T47D (cell line): ENCODE measurements at regions not wholly inside any gene's neighbourhood (a gene's known extent, or its start where the extent isn't known, plus 50 kb on each side); places are given as distances from the start of the nearest gene placed in this dataset.
A peak's percentile ranks its signal among the peaks of the same experiment; 100 is the strongest.
"Not testable (repeated sequence)": the region's sequence is repeated elsewhere in the genome, so short reads cannot be mapped to it uniquely, and the experiment has no call there.

ENCODE experiments used
- DNase-seq, 2 experiments: peaks; one replicate each; pipeline versions ENCODE4 v3.0.0 to v3.0.0-alpha.2; 2011 to 2012; ENCODE audit warnings: low read depth in 1 of 2, low spot score in 1 of 2
- JUND ChIP-seq: IDR thresholded peaks from 2 replicates; pipeline ENCODE4 v1.6.1; 2012; ENCODE audit warnings: low read depth
- in situ Hi-C: cut with HindIII; loops from 2 replicates; pipeline ENCODE4 v1.10.0; 2016; ENCODE audit warnings: low sequenced_read_pairs, low pct_unique_long_range_greater_than_20kb

GRCh38 chr6:120759570-120759969 lies 574.7 kb downstream of the TBC1D32 start:
- DNase-seq, result no peak
- in situ Hi-C loops, result no loop called here
- TF ChIP-seq JUND, result no peak

GRCh38 chr6:120748574-120748973 lies 585.7 kb downstream of the TBC1D32 start:
- in situ Hi-C loops, DNase-seq: not testable (repeated sequence)

- in situ Hi-C loops, result no loop called here
- TF ChIP-seq JUND, result no peak
- no peak for DNase-seq
Observed at GRCh38 chr6:120736740-120737139, 597.5 kb downstream of the TBC1D32 start.

- no peak for DNase-seq
- in situ Hi-C loops, result no loop called here
- no peak for TF ChIP-seq JUND
Observed at GRCh38 chr6:120735641-120736040, 598.6 kb downstream of the TBC1D32 start.

- in situ Hi-C loops, result no loop called here
- no peak for TF ChIP-seq JUND
- no peak for DNase-seq
Observed at GRCh38 chr6:120711255-120711654, 623.0 kb downstream of the TBC1D32 start.

- in situ Hi-C loops, result no loop called here
- no peak for DNase-seq
- no peak for TF ChIP-seq JUND
Observed at GRCh38 chr6:120700001-120700400, 634.3 kb downstream of the TBC1D32 start.

- in situ Hi-C loops, result no loop called here
- no peak for DNase-seq
- no peak for TF ChIP-seq JUND
Observed at GRCh38 chr6:120686492-120686891, 647.8 kb downstream of the TBC1D32 start.

- TF ChIP-seq JUND, result no peak
- in situ Hi-C loops, result no loop called here
- no peak for DNase-seq
Observed at GRCh38 chr6:120682145-120682544, 652.1 kb downstream of the TBC1D32 start.

GRCh38 chr6:120681204-120681603 lies 653.1 kb downstream of the TBC1D32 start:
- in situ Hi-C loops, result no loop called here
- no peak for TF ChIP-seq JUND

GRCh38 chr6:120675886-120676285 lies 658.4 kb downstream of the TBC1D32 start:
- in situ Hi-C loops, result no loop called here
- no peak for TF ChIP-seq JUND
- DNase-seq, result no peak

More at GRCh38 chr6:120681204-120681603, 653.1 kb downstream of the TBC1D32 start:
- no peak for DNase-seq

- no peak for TF ChIP-seq JUND
- DNase-seq, result peak in 1 of 2 experiments; percentile 10
- in situ Hi-C loops, result no loop called here
Observed at GRCh38 chr6:120671519-120671918, 662.8 kb downstream of the TBC1D32 start.

GRCh38 chr6:120652506-120652905 lies 681.8 kb downstream of the TBC1D32 start:
- no peak for TF ChIP-seq JUND
- DNase-seq, result no peak
- in situ Hi-C loops, result no loop called here

GRCh38 chr6:120648713-120649112 lies 685.6 kb downstream of the TBC1D32 start:
- in situ Hi-C loops, result no loop called here
- no peak for TF ChIP-seq JUND
- no peak for DNase-seq

- TF ChIP-seq JUND, result no peak
- DNase-seq, result no peak
- in situ Hi-C loops, result no loop called here
Observed at GRCh38 chr6:120646101-120646500, 688.2 kb downstream of the TBC1D32 start.
